GM12878 (cell line): ENCODE measurements at regions not wholly inside any gene's neighbourhood (a gene's known extent, or its start where the extent isn't known, plus 50 kb on each side); places are given as distances from the start of the nearest gene placed in this dataset.

ENCODE experiments used
- ATAC-seq: fragments of 200-7000 bp; cut with Tn5 transposase; 3 replicates; pipeline ENCODE4 v1.9.1; 2020; ENCODE audit warnings: mild to moderate bottlenecking, moderate library complexity
- BruUV-seq: library from RNA; stranded (reverse); fragments of 400-500 nt; replicated peaks from 2 replicates; lab custom pipeline; 2021; lab: Mats Ljungman, UMichigan
- CTCF ChIA-PET: fragments of 300-600 bp; sonication (Branson Sonifier 250); formaldehyde crosslinking; extraction: SDS; loops from one replicate; lab custom pipeline; 2021; ENCODE audit warnings: inconsistent platforms; lab: Yijun Ruan, JAX
- POLR2A ChIA-PET: fragments of 350-600 bp; formaldehyde crosslinking; extraction: SDS; loops from one replicate; lab custom pipeline; 2021; ENCODE audit warnings: inconsistent platforms; lab: Charles Lee
- RAD21 ChIA-PET: fragments of 300-600 bp; sonication (Branson Sonifier 250); formaldehyde crosslinking; loops from one replicate; lab custom pipeline; 2023; ENCODE audit warnings: antibody characterized with exemption; ENCODE audit not compliant: unreplicated experiment; lab: Charles Lee
- SMC1A ChIA-PET: fragments of 300-600 bp; sonication (Branson Sonifier 250); formaldehyde crosslinking; loops from one replicate; lab custom pipeline; 2023; ENCODE audit not compliant: unreplicated experiment, uncharacterized antibody; lab: Charles Lee
- DNase-seq: peaks from one replicate; pipeline ENCODE4 v3.0.0-alpha.2; 2011; ENCODE audit warnings: low read depth, low spot score
- FAIRE-seq: peaks from 3 replicates; lab custom pipeline; 2011; peaks lifted over from hg19 to GRCh38; lab: Jason Lieb, UNC
- H2AFZ ChIP-seq: 2 replicates; pipeline ENCODE4 v1.6.0; 2011; ENCODE audit warnings: low read depth, low read length, control low read depth; ENCODE audit not compliant: control insufficient read depth
- H3K27ac ChIP-seq: 2 replicates; pipeline ENCODE4 v1.5.1; 2011; ENCODE audit warnings: control low read depth; ENCODE audit not compliant: control insufficient read depth, insufficient read depth
- H3K27me3 ChIP-seq, 2 experiments: replicated peaks in 1 of 2; 2 replicates each; pipeline versions ENCODE4 v1.6.0 to v1.6.1; 2011; ENCODE audit warnings: low read length in 1 of 2; ENCODE audit not compliant: control insufficient read depth in 2 of 2, insufficient read depth in 2 of 2
- H3K36me3 ChIP-seq, 2 experiments: 2 replicates each; pipeline ENCODE4 v1.5.1; 2011; ENCODE audit warnings: low read length in 1 of 2; ENCODE audit not compliant: control insufficient read depth in 2 of 2, insufficient read depth in 2 of 2
- H3K4me1 ChIP-seq: 2 replicates; pipeline ENCODE4 v1.6.1; 2011; ENCODE audit warnings: mild to moderate bottlenecking, low read length, moderate library complexity, mixed read lengths; ENCODE audit not compliant: control insufficient read depth, insufficient read depth
- H3K4me2 ChIP-seq: 2 replicates; pipeline ENCODE4 v1.6.0; 2011; ENCODE audit warnings: control low read depth; ENCODE audit not compliant: control insufficient read depth, insufficient read depth
- H3K4me3 ChIP-seq: fragments of 200-600 bp; sonication (generic); 2 replicates; pipeline ENCODE4 v1.5.1; 2016
- H3K79me2 ChIP-seq: 2 replicates; pipeline ENCODE4 v1.6.0; 2011; ENCODE audit warnings: low read length; ENCODE audit not compliant: control insufficient read depth, insufficient read depth
- H3K9ac ChIP-seq: 2 replicates; pipeline ENCODE4 v1.8.0; 2011; ENCODE audit warnings: low read length, control low read depth, mixed read lengths; ENCODE audit not compliant: control insufficient read depth, insufficient read depth
- H3K9me3 ChIP-seq: replicated peaks from 3 replicates; pipeline ENCODE4 v1.5.1; 2011; ENCODE audit warnings: mild to moderate bottlenecking, low read length; ENCODE audit not compliant: control insufficient read depth, insufficient read depth
- H4K20me1 ChIP-seq: 2 replicates; pipeline ENCODE4 v1.6.0; 2011; ENCODE audit not compliant: control insufficient read depth, insufficient read depth
- CBFB ChIP-seq: IDR thresholded peaks from 2 replicates; pipeline ENCODE4 v1.6.1; 2016; ENCODE audit warnings: antibody characterized with exemption, low read depth
- EZH2 ChIP-seq: IDR thresholded peaks from 2 replicates; pipeline ENCODE4 v1.6.1; 2012; ENCODE audit warnings: low read depth, mild to moderate bottlenecking, control low read depth, inconsistent platforms, low read length, borderline replicate concordance; ENCODE audit not compliant: control insufficient read depth
- FOXM1 ChIP-seq: IDR thresholded peaks from 2 replicates; pipeline ENCODE4 v1.6.1; 2012; ENCODE audit warnings: low read depth, mild to moderate bottlenecking, inconsistent platforms, low read length, moderate library complexity
- PML ChIP-seq: IDR thresholded peaks from 2 replicates; pipeline ENCODE4 v1.6.1; 2012; ENCODE audit warnings: low read length, inconsistent platforms
- RB1 ChIP-seq: fragments of 450-650 bp; formaldehyde crosslinking; IDR thresholded peaks from 2 replicates; pipeline ENCODE4 v1.6.1; 2017; ENCODE audit warnings: mild to moderate bottlenecking, borderline replicate concordance
- RFX5 ChIP-seq: IDR thresholded peaks from 2 replicates; pipeline ENCODE4 v1.6.1; 2011; ENCODE audit warnings: low read depth, low read length, improper control_type of control experiment
- RUNX3 ChIP-seq: IDR thresholded peaks from 2 replicates; pipeline ENCODE4 v1.6.1; 2012; ENCODE audit warnings: low read length, inconsistent platforms
- SMARCA5 ChIP-seq: fragments of 450-650 bp; IDR thresholded peaks from 2 replicates; pipeline ENCODE4 v1.6.1; 2017; ENCODE audit warnings: mild to moderate bottlenecking
- SMC3 ChIP-seq: IDR thresholded peaks from 2 replicates; pipeline ENCODE4 v1.6.1; 2011; ENCODE audit warnings: low read length, improper control_type of control experiment, borderline replicate concordance
- TAF1 ChIP-seq: IDR thresholded peaks from 2 replicates; pipeline ENCODE4 v1.6.1; 2011; ENCODE audit warnings: mild to moderate bottlenecking, low read depth, low read length, borderline replicate concordance
- TBL1XR1 ChIP-seq: IDR thresholded peaks from 2 replicates; pipeline ENCODE4 v1.6.1; 2012; ENCODE audit warnings: low read depth, low read length, improper control_type of control experiment
- TCF12 ChIP-seq: IDR thresholded peaks from 2 replicates; pipeline ENCODE4 v1.6.1; 2011; ENCODE audit warnings: low read depth, mild to moderate bottlenecking, low read length
- YY1 ChIP-seq: IDR thresholded peaks from 2 replicates; pipeline ENCODE4 v1.6.1; 2011; ENCODE audit warnings: low read depth, mild to moderate bottlenecking, low read length
- ZNF274 ChIP-seq: IDR thresholded peaks from one replicate; pipeline ENCODE4 v1.8.0; 2011; ENCODE audit not compliant: insufficient read length, insufficient read depth
- whole genome bisulfite sequencing: methylation state at CpG from one replicate; pipeline ENCODE4 v1.1.6; 2016; ENCODE audit warnings: low lambda C conversion rate; ENCODE audit not compliant: insufficient replicate concordance, insufficient coverage; ENCODE audit errors: missing lambda C conversion rate; 5-methylcytosine and 5-hydroxymethylcytosine counted together
- in situ Hi-C: fragments of 300-500 bp; cut with MboI; formaldehyde crosslinking; loops from 9 replicates; pipeline ENCODE4 v1.14.3; 2018; ENCODE audit warnings: mixed read lengths
- intact Hi-C: fragments of 100-400 bp; cut with micrococcal nuclease; formaldehyde crosslinking; loops from one replicate; pipeline ENCODE4 v1.14.2; 2022; ENCODE audit not compliant: unreplicated experiment
- TF ChIP-seq, protein P1 (sequence below): fragments of 450-650 bp; IDR thresholded peaks from 2 replicates; pipeline ENCODE4 v1.6.1; 2014; ENCODE audit warnings: mild to moderate bottlenecking
- TF ChIP-seq, protein P2 (sequence below): fragments of 450-650 bp; IDR thresholded peaks from 2 replicates; pipeline ENCODE4 v1.6.1; 2017; ENCODE audit warnings: mild to moderate bottlenecking, moderate library complexity
- TF ChIP-seq, protein P3 (sequence below): IDR thresholded peaks from 2 replicates; pipeline ENCODE4 v1.6.1; 2012; ENCODE audit warnings: low read length, inconsistent platforms

DNA sequence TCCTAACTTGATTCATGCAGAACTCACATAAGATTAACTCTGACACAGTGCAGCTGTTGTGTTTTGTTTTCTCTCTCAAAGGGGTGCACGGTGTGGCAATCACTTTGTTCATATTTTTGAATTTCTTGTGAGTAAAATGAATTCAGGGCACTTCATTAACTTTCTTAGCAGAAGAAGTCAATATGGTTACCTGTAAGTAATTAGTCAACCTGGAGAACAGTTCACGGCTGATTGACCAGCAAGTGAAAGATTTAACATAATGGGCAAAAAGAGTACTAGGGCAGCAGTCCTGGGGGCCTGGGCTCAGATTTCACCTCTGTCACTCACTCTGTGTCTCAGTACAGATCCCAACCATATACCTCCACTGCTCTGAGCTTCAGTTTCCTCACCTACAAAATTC, 102.4 kb upstream of the SPTLC3 start:
- intact Hi-C loops, result no loop called here
- no peak for DNase-seq
- Histone ChIP-seq H3K4me2 (no peak overlapping the region), H3K27ac (no peak overlapping the region), H3K36me3 (no peaks in the 10 kb centered on the region), H3K9me3 (no peaks in the 10 kb centered on the region)
- in situ Hi-C loops, result no loop called here
- no TSS peak for BruUV-seq
- TF ChIP-seq, protein P1, sequence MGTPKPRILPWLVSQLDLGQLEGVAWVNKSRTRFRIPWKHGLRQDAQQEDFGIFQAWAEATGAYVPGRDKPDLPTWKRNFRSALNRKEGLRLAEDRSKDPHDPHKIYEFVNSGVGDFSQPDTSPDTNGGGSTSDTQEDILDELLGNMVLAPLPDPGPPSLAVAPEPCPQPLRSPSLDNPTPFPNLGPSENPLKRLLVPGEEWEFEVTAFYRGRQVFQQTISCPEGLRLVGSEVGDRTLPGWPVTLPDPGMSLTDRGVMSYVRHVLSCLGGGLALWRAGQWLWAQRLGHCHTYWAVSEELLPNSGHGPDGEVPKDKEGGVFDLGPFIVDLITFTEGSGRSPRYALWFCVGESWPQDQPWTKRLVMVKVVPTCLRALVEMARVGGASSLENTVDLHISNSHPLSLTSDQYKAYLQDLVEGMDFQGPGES, result no peak
- TF ChIP-seq TBL1XR1 (no peak), TAF1 (no peak), RB1 (no peak), YY1 (no peak), SMC3 (no peak), PML (no peak), CBFB (no peak), TCF12 (no peak), RUNX3 (no peak), SMARCA5 (no peak), FOXM1 (no peak), EZH2 (no peak), RFX5 (no peak), ZNF274 (no peak)
- TF ChIP-seq, protein P2, sequence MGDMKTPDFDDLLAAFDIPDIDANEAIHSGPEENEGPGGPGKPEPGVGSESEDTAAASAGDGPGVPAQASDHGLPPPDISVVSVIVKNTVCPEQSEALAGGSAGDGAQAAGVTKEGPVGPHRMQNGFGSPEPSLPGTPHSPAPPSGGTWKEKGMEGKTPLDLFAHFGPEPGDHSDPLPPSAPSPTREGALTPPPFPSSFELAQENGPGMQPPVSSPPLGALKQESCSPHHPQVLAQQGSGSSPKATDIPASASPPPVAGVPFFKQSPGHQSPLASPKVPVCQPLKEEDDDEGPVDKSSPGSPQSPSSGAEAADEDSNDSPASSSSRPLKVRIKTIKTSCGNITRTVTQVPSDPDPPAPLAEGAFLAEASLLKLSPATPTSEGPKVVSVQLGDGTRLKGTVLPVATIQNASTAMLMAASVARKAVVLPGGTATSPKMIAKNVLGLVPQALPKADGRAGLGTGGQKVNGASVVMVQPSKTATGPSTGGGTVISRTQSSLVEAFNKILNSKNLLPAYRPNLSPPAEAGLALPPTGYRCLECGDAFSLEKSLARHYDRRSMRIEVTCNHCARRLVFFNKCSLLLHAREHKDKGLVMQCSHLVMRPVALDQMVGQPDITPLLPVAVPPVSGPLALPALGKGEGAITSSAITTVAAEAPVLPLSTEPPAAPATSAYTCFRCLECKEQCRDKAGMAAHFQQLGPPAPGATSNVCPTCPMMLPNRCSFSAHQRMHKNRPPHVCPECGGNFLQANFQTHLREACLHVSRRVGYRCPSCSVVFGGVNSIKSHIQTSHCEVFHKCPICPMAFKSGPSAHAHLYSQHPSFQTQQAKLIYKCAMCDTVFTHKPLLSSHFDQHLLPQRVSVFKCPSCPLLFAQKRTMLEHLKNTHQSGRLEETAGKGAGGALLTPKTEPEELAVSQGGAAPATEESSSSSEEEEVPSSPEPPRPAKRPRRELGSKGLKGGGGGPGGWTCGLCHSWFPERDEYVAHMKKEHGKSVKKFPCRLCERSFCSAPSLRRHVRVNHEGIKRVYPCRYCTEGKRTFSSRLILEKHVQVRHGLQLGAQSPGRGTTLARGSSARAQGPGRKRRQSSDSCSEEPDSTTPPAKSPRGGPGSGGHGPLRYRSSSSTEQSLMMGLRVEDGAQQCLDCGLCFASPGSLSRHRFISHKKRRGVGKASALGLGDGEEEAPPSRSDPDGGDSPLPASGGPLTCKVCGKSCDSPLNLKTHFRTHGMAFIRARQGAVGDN, result no peak
- TF ChIP-seq, protein P3, sequence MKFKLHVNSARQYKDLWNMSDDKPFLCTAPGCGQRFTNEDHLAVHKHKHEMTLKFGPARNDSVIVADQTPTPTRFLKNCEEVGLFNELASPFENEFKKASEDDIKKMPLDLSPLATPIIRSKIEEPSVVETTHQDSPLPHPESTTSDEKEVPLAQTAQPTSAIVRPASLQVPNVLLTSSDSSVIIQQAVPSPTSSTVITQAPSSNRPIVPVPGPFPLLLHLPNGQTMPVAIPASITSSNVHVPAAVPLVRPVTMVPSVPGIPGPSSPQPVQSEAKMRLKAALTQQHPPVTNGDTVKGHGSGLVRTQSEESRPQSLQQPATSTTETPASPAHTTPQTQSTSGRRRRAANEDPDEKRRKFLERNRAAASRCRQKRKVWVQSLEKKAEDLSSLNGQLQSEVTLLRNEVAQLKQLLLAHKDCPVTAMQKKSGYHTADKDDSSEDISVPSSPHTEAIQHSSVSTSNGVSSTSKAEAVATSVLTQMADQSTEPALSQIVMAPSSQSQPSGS, result no peak
- TF ChIP-seq, all 136 proteins: peak for 0
- no peak overlapping the region for H2AFZ ChIP-seq
- H3K27me3 ChIP-seq, result no peaks in the 10 kb centered on the region
- H4K20me1 ChIP-seq, result no peaks in the 10 kb centered on the region
- H3K9ac ChIP-seq, result no peak overlapping the region
- H3K79me2 ChIP-seq, result no peaks in the 10 kb centered on the region
- ChIA-PET CTCF (interaction anchor here (1.4 kb wide), 1 partner anchor 865 kb away, joined by 4 read pairs; no protein-coding TSS in a partner anchor), RAD21 (interaction anchor here (0.5 kb wide), 1 partner anchor 856 kb away, joined by 4 read pairs; no protein-coding TSS in a partner anchor), SMC1A (interaction anchor here (0.7 kb wide), 1 partner anchor 14 kb away, joined by 3 read pairs; no protein-coding TSS in a partner anchor), POLR2A (no interaction called here)
- FAIRE-seq (no peak), ATAC-seq (no peak)
- 41% methylated on average over 2 of the region's 2 CpGs for WGBS
- H3K4me3 ChIP-seq, result no peak overlapping the region
- H3K4me1 ChIP-seq, result no peaks in the 10 kb centered on the region
